ENCODE measurements at regions not wholly inside any gene's neighbourhood (a gene's known extent, or its start where the extent isn't known, plus 50 kb on each side); places are given as distances from the start of the nearest gene placed in this dataset.

GRCh38 chr16:6345090-6345489 is 987.6 kb upstream of the RBFOX1 start:
- FAIRE-seq, result no peak
- DNase-seq (ENCODE audit: low read depth, low spot score), result no peak
- H3K4me3 ChIP-seq (ENCODE audit: control insufficient read depth in 2 of 3, extremely low read depth in 1 of 3, insufficient read depth in 2 of 3, low read depth in 1 of 3, low read length in 3 of 3), result no peak overlapping the region
- H3K27me3 ChIP-seq (ENCODE audit: control insufficient read depth, extremely low read depth, insufficient read depth, low read length), result no peaks in the 10 kb centered on the region
- H3K27ac ChIP-seq (ENCODE audit: control insufficient read depth, insufficient read depth, low read length), result no peak overlapping the region
- no peaks in the 10 kb centered on the region for H3K4me1 ChIP-seq (ENCODE audit: control insufficient read depth, extremely low read depth, insufficient read depth, low read length)
- dilution Hi-C loops (cut with MboI; ENCODE audit: extremely low pct_ligation_motif_present, low sequenced_read_pairs), result no loop called here
- no peak overlapping the region for H2AFZ ChIP-seq (ENCODE audit: control insufficient read depth, low read length)
- H3K4me2 ChIP-seq (ENCODE audit: control insufficient read depth, extremely low read depth, insufficient read depth, low read depth, low read length), result no peak overlapping the region
- H3K9me1 ChIP-seq (ENCODE audit: control insufficient read depth, extremely low read depth, insufficient read depth, low read length), result no peaks in the 10 kb centered on the region
- no peak overlapping the region for H3K9ac ChIP-seq (ENCODE audit: control insufficient read depth, extremely low read depth, insufficient read depth, low read length)
- no peaks in the 10 kb centered on the region for H3K79me2 ChIP-seq (ENCODE audit: control insufficient read depth, insufficient read depth, low read length)
- TF ChIP-seq CTCF (optimal IDR thresholded peaks at IDR 0.05 in 1 of 3, IDR thresholded peaks at IDR 0.05 in 1 of 3, conservative IDR thresholded peaks at IDR 0.05 in 1 of 3; ENCODE audit: extremely low read depth in 1 of 3, insufficient read depth in 2 of 3, low read length in 3 of 3) (no peak), EZH2 (IDR thresholded peaks at IDR 0.05; ENCODE audit: low read length) (no peak)
- H3K9me3 ChIP-seq (ENCODE audit: control insufficient read depth, low read depth, low read length), result peaks cover 4% of the 10 kb centered on the region
- no peaks in the 10 kb centered on the region for H4K20me1 ChIP-seq (ENCODE audit: control insufficient read depth, extremely low read depth, insufficient read depth, low read length)
- H3K36me3 ChIP-seq (ENCODE audit: control insufficient read depth in 2 of 2, extremely low read depth in 1 of 2, insufficient read depth in 2 of 2, low read length in 2 of 2), result no peaks in the 10 kb centered on the region

GRCh38 chr16:6343157-6343556 is 989.5 kb upstream of the RBFOX1 start:
- Histone ChIP-seq H3K9me3 (ENCODE audit: control insufficient read depth, low read depth, low read length) (peaks cover 6% of the 10 kb centered on the region), H3K27me3 (ENCODE audit: control insufficient read depth, extremely low read depth, insufficient read depth, low read length) (no peaks in the 10 kb centered on the region), H2AFZ (ENCODE audit: control insufficient read depth, low read length) (no peak overlapping the region), H3K4me2 (ENCODE audit: control insufficient read depth, extremely low read depth, insufficient read depth, low read depth, low read length) (no peak overlapping the region), H3K4me3 (ENCODE audit: control insufficient read depth in 2 of 3, extremely low read depth in 1 of 3, insufficient read depth in 2 of 3, low read depth in 1 of 3, low read length in 3 of 3) (no peak overlapping the region), H4K20me1 (ENCODE audit: control insufficient read depth, extremely low read depth, insufficient read depth, low read length) (no peaks in the 10 kb centered on the region), H3K36me3 (ENCODE audit: control insufficient read depth in 2 of 2, extremely low read depth in 1 of 2, insufficient read depth in 2 of 2, low read length in 2 of 2) (no peaks in the 10 kb centered on the region), H3K4me1 (ENCODE audit: control insufficient read depth, extremely low read depth, insufficient read depth, low read length) (no peaks in the 10 kb centered on the region), H3K9me1 (ENCODE audit: control insufficient read depth, extremely low read depth, insufficient read depth, low read length) (no peaks in the 10 kb centered on the region), H3K79me2 (ENCODE audit: control insufficient read depth, insufficient read depth, low read length) (no peaks in the 10 kb centered on the region), H3K9ac (ENCODE audit: control insufficient read depth, extremely low read depth, insufficient read depth, low read length) (no peak overlapping the region), H3K27ac (ENCODE audit: control insufficient read depth, insufficient read depth, low read length) (no peak overlapping the region)
- TF ChIP-seq CTCF (optimal IDR thresholded peaks at IDR 0.05 in 1 of 3, IDR thresholded peaks at IDR 0.05 in 1 of 3, conservative IDR thresholded peaks at IDR 0.05 in 1 of 3; ENCODE audit: extremely low read depth in 1 of 3, insufficient read depth in 2 of 3, low read length in 3 of 3), result no peak
- no peak for TF ChIP-seq EZH2 (IDR thresholded peaks at IDR 0.05; ENCODE audit: low read length)
- FAIRE-seq (no peak), DNase-seq (ENCODE audit: low read depth, low spot score) (no peak)
- dilution Hi-C loops (cut with MboI; ENCODE audit: extremely low pct_ligation_motif_present, low sequenced_read_pairs), result no loop called here

Measured in keratinocyte (primary cell).